HG03039 (cell line): ENCODE measurements at regions not wholly inside any gene's neighbourhood (a gene's known extent, or its start where the extent isn't known, plus 50 kb on each side); places are given as distances from the start of the nearest gene placed in this dataset.
"Not testable (repeated sequence)": the region's sequence is repeated elsewhere in the genome, so short reads cannot be mapped to it uniquely, and the experiment has no call there.

Source experiments
- ATAC-seq: cut with Tn5 transposase; IDR thresholded peaks from one replicate; pipeline ENCODE4 v1.9.1; 2021; ENCODE audit warnings: mild to moderate bottlenecking, moderate library complexity; ENCODE audit not compliant: unreplicated experiment

- ATAC-seq, result no peak
Measured at GRCh38 chr11:96760306-96760705, 370.5 kb downstream of the JRKL start.

GRCh38 chr11:96760815-96761214, 371.0 kb downstream of the JRKL start:
- ATAC-seq, result no peak

GRCh38 chr11:96761451-96761850, 371.6 kb downstream of the JRKL start:
- no peak for ATAC-seq

GRCh38 chr11:96763244-96763643, 373.4 kb downstream of the JRKL start:
- no peak for ATAC-seq

GRCh38 chr11:96778272-96778671, 388.5 kb downstream of the JRKL start:
- no peak for ATAC-seq

- ATAC-seq, result no peak
Measured at GRCh38 chr11:96779030-96779429, 389.2 kb downstream of the JRKL start.

GRCh38 chr11:96781082-96781481, 391.3 kb downstream of the JRKL start:
- no peak for ATAC-seq

GRCh38 chr11:96782632-96783031, 392.8 kb downstream of the JRKL start:
- no peak for ATAC-seq

- ATAC-seq, result no peak
Measured at GRCh38 chr11:96783311-96783710, 393.5 kb downstream of the JRKL start.

GRCh38 chr11:96785073-96785472, 395.3 kb downstream of the JRKL start:
- ATAC-seq, result no peak

- no peak for ATAC-seq
Measured at GRCh38 chr11:96794152-96794551, 404.3 kb downstream of the JRKL start.

- no peak for ATAC-seq
Measured at GRCh38 chr11:96798445-96798844, 408.6 kb downstream of the JRKL start.

GRCh38 chr11:96815236-96815635, 425.4 kb downstream of the JRKL start:
- ATAC-seq, result no peak

GRCh38 chr11:96817482-96818399, 427.9 kb downstream of the JRKL start:
- ATAC-seq, result no peak

GRCh38 chr11:96827164-96827563, 437.4 kb downstream of the JRKL start:
- ATAC-seq, result no peak

- no peak for ATAC-seq
Measured at GRCh38 chr11:96841792-96842191, 452.0 kb downstream of the JRKL start.

- ATAC-seq, result no peak
Measured at GRCh38 chr11:96842731-96843130, 452.9 kb downstream of the JRKL start.

GRCh38 chr11:96854425-96854824, 464.6 kb downstream of the JRKL start:
- ATAC-seq, result no peak

- not testable (repeated sequence) for ATAC-seq
Measured at GRCh38 chr11:96861722-96862121, 471.9 kb downstream of the JRKL start.

- no peak for ATAC-seq
Measured at GRCh38 chr11:96863520-96863919, 473.7 kb downstream of the JRKL start.

GRCh38 chr11:96865020-96865419, 475.2 kb downstream of the JRKL start:
- ATAC-seq, result no peak

GRCh38 chr11:96869207-96869606, 479.4 kb downstream of the JRKL start:
- ATAC-seq, result no peak

GRCh38 chr11:96875712-96876111, 485.9 kb downstream of the JRKL start:
- ATAC-seq, result no peak
